ENCODE measurements at regions not wholly inside any gene's neighbourhood (a gene's known extent, or its start where the extent isn't known, plus 50 kb on each side); places are given as distances from the start of the nearest gene placed in this dataset.

- no peak for DNase-seq (ENCODE audit: low spot score)
- Histone ChIP-seq H3K9me3 (ENCODE audit: low read length) (no peaks in the 10 kb centered on the region), H3K4me3 (ENCODE audit: low read depth, low read length, poor library complexity, severe bottlenecking) (no peak overlapping the region), H2AFZ (ENCODE audit: low read length) (no peak overlapping the region), H3K27ac (ENCODE audit: low read depth, low read length, poor library complexity, severe bottlenecking) (no peak overlapping the region), H4K20me1 (ENCODE audit: insufficient read depth, low read length) (no peaks in the 10 kb centered on the region), H3K4me2 (ENCODE audit: low read length) (no peak overlapping the region), H3K9me2 (ENCODE audit: insufficient read depth, low read length) (no peaks in the 10 kb centered on the region), H3K4me1 (ENCODE audit: insufficient read depth, low read length, poor library complexity, severe bottlenecking) (no peaks in the 10 kb centered on the region), H3K79me2 (ENCODE audit: insufficient read depth, low read depth, low read length) (no peaks in the 10 kb centered on the region), H3K36me3 (ENCODE audit: insufficient read depth, low read length) (no peaks in the 10 kb centered on the region)
- TF ChIP-seq CTCF (conservative IDR thresholded peaks at IDR 0.05; ENCODE audit: low read length) (no peak), EZH2phosphoT487 (IDR thresholded peaks at IDR 0.05; ENCODE audit: borderline replicate concordance, low read depth, low read length) (no peak)
- ChIA-PET POLR2A (no interaction called here), CTCF (ENCODE audit: unreplicated experiment) (no interaction called here)
- BruUV-seq (replicated peaks): no TSS peak
- intact Hi-C loops (cut with micrococcal nuclease; ENCODE audit: unreplicated experiment): no loop called here
Measured at GRCh38 chr15:62886431-62887071, 156.0 kb upstream of the TPM1 start.

GRCh38 chr15:62887113-62887570 is 155.4 kb upstream of the TPM1 start:
- no TSS peak for BruUV-seq (replicated peaks)
- POLR2A ChIA-PET: no interaction called here

More at GRCh38 chr15:62887113-62887570, 155.4 kb upstream of the TPM1 start:
- no peaks in the 10 kb centered on the region for H3K9me3 ChIP-seq (ENCODE audit: low read length)
- intact Hi-C loops (cut with micrococcal nuclease; ENCODE audit: unreplicated experiment): no loop called here
- no peak for DNase-seq (ENCODE audit: low spot score)
- CTCF ChIA-PET (ENCODE audit: unreplicated experiment): no interaction called here
- no peaks in the 10 kb centered on the region for H4K20me1 ChIP-seq (ENCODE audit: insufficient read depth, low read length)
- H3K4me3 ChIP-seq (ENCODE audit: low read depth, low read length, poor library complexity, severe bottlenecking): no peak overlapping the region
- H3K9me2 ChIP-seq (ENCODE audit: insufficient read depth, low read length): no peaks in the 10 kb centered on the region
- TF ChIP-seq CTCF (conservative IDR thresholded peaks at IDR 0.05; ENCODE audit: low read length): no peak
- TF ChIP-seq EZH2phosphoT487 (IDR thresholded peaks at IDR 0.05; ENCODE audit: borderline replicate concordance, low read depth, low read length): no peak
- H2AFZ ChIP-seq (ENCODE audit: low read length): no peak overlapping the region
- no peaks in the 10 kb centered on the region for H3K79me2 ChIP-seq (ENCODE audit: insufficient read depth, low read depth, low read length)
- H3K27ac ChIP-seq (ENCODE audit: low read depth, low read length, poor library complexity, severe bottlenecking): no peak overlapping the region
- no peak overlapping the region for H3K4me2 ChIP-seq (ENCODE audit: low read length)
- H3K4me1 ChIP-seq (ENCODE audit: insufficient read depth, low read length, poor library complexity, severe bottlenecking): no peaks in the 10 kb centered on the region
- H3K36me3 ChIP-seq (ENCODE audit: insufficient read depth, low read length): no peaks in the 10 kb centered on the region
